Posterior cingulate gyrus (tissue), 11 donors: ENCODE measurements at regions not wholly inside any gene's neighbourhood (a gene's known extent, or its start where the extent isn't known, plus 50 kb on each side); places are given as distances from the start of the nearest gene placed in this dataset.
"Not testable (repeated sequence)": the region's sequence is repeated elsewhere in the genome, so short reads cannot be mapped to it uniquely, and the experiment has no call there.

ENCODE experiments used
- DNase-seq, 10 donors: peaks; one replicate each; pipeline versions ENCODE4 v3.0.0 to v3.0.0-alpha.2; 2020 to 2021; ENCODE audit warnings: mixed read lengths in 3 of 10
- intact Hi-C: fragments of 100-400 bp; cut with DNase I; formaldehyde crosslinking; loops from one replicate; pipeline ENCODE4 v1.15.1; 2023

GRCh38 chr21:21973806-21974205, 975.6 kb downstream of the NCAM2 start:
- no peak for DNase-seq
- intact Hi-C loops: no loop called here

- intact Hi-C loops: no loop called here
- DNase-seq: no peak
These were observed 998.7 kb downstream of the NCAM2 start for GRCh38 chr21:21996891-21997290.

- intact Hi-C loops: no loop called here
- DNase-seq: no peak
These were observed 999.5 kb downstream of the NCAM2 start for GRCh38 chr21:21997390-21998333.

- intact Hi-C loops: no loop called here
These were observed 1021.6 kb downstream of the NCAM2 start for GRCh38 chr21:22019766-22020165.

GRCh38 chr21:22020221-22020620, 1022.0 kb downstream of the NCAM2 start:
- DNase-seq: no peak
- intact Hi-C loops: no loop called here

More at GRCh38 chr21:22019766-22020165, 1021.6 kb downstream of the NCAM2 start:
- DNase-seq: no peak

- intact Hi-C loops, DNase-seq: not testable (repeated sequence)
These were observed 1025.7 kb downstream of the NCAM2 start for GRCh38 chr21:22023896-22024295.

GRCh38 chr21:22044431-22044830, 1046.2 kb downstream of the NCAM2 start:
- DNase-seq: no peak
- intact Hi-C loops: no loop called here

- DNase-seq: no peak
- intact Hi-C loops: no loop called here
These were observed 1048.4 kb downstream of the NCAM2 start for GRCh38 chr21:22046576-22046975.

- no peak for DNase-seq
- intact Hi-C loops: no loop called here
These were observed 1058.7 kb downstream of the NCAM2 start for GRCh38 chr21:22056904-22057303.

- no peak for DNase-seq
- intact Hi-C loops: no loop called here
These were observed 1064.4 kb downstream of the NCAM2 start for GRCh38 chr21:22062472-22063139.

GRCh38 chr21:22063140-22063539, 1064.9 kb downstream of the NCAM2 start:
- intact Hi-C loops: no loop called here
- DNase-seq: no peak

- no peak for DNase-seq
- intact Hi-C loops: no loop called here
These were observed 1078.3 kb downstream of the NCAM2 start for GRCh38 chr21:22076471-22076870.

- intact Hi-C loops: no loop called here
- DNase-seq: no peak
These were observed 1085.7 kb downstream of the NCAM2 start for GRCh38 chr21:22083899-22084298.

GRCh38 chr21:22096314-22096713, 1098.1 kb downstream of the NCAM2 start:
- DNase-seq: no peak
- intact Hi-C loops: no loop called here

GRCh38 chr21:22106720-22107410, 1108.7 kb downstream of the NCAM2 start:
- DNase-seq: no peak
- intact Hi-C loops: no loop called here

- DNase-seq: no peak
- intact Hi-C loops: no loop called here
These were observed 1117.5 kb downstream of the NCAM2 start for GRCh38 chr21:22115746-22116145.

GRCh38 chr21:22120616-22121266, 1122.5 kb downstream of the NCAM2 start:
- intact Hi-C loops: no loop called here
- DNase-seq: peak in 1 of 10 donors; percentile 64

GRCh38 chr21:22125581-22125980, 1127.4 kb downstream of the NCAM2 start:
- intact Hi-C loops: no loop called here
- no peak for DNase-seq

- no peak for DNase-seq
- intact Hi-C loops: no loop called here
These were observed 1130.5 kb downstream of the NCAM2 start for GRCh38 chr21:22128671-22129070.

- DNase-seq: no peak
- intact Hi-C loops: no loop called here
These were observed 1134.3 kb downstream of the NCAM2 start for GRCh38 chr21:22132358-22133071.
